PC-3 (cell line): ENCODE measurements at regions not wholly inside any gene's neighbourhood (a gene's known extent, or its start where the extent isn't known, plus 50 kb on each side); places are given as distances from the start of the nearest gene placed in this dataset.

Source experiments
- EZH2 ChIP-seq: fragments of 300-600 bp; sonication (generic); IDR thresholded peaks from one replicate; pipeline ENCODE4 v1.6.1; 2017; ENCODE audit warnings: antibody characterized with exemption, mild to moderate bottlenecking, low read length; ENCODE audit not compliant: unreplicated experiment
- TF ChIP-seq, protein P1 (sequence below): fragments of 300-600 bp; sonication (generic); conservative IDR thresholded peaks from 2 replicates; pipeline ENCODE4 v1.5.1; 2017; ENCODE audit warnings: antibody characterized with exemption, low read depth, mild to moderate bottlenecking, low read length

DNA sequence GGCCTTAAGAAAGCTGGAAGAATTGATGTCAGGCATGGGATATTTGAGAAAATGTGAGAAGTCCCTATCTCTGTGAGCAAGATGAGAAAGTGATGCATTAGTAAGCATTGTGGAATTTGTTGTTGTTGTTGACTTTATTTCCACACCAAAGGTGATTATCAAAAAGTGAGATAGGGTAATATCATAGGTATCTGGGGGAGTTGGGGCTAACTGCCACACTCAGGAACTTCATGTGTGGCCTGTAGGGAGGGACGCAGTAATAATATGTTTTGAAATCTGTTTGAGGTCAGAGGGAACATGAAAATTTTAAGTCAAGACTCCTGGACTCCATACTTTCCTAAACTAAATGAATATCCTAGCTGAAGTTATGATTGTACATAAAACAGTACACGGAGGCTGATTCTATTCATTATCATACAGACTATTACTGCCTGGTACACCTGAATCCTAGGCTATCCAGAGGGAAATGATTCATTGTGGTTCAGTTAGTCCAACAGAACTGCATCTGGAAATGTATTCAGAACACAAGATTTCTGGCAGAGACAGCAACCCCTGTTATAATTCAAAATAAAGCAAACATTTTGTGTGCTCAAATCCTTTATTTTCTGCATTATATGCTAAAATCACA is 304.8 kb downstream of the CPS1 start:
- TF ChIP-seq, protein P1, sequence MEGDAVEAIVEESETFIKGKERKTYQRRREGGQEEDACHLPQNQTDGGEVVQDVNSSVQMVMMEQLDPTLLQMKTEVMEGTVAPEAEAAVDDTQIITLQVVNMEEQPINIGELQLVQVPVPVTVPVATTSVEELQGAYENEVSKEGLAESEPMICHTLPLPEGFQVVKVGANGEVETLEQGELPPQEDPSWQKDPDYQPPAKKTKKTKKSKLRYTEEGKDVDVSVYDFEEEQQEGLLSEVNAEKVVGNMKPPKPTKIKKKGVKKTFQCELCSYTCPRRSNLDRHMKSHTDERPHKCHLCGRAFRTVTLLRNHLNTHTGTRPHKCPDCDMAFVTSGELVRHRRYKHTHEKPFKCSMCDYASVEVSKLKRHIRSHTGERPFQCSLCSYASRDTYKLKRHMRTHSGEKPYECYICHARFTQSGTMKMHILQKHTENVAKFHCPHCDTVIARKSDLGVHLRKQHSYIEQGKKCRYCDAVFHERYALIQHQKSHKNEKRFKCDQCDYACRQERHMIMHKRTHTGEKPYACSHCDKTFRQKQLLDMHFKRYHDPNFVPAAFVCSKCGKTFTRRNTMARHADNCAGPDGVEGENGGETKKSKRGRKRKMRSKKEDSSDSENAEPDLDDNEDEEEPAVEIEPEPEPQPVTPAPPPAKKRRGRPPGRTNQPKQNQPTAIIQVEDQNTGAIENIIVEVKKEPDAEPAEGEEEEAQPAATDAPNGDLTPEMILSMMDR: no peak
- TF ChIP-seq EZH2: no peak
